Heart left ventricle (tissue), 16 donors: ENCODE measurements at regions not wholly inside any gene's neighbourhood (a gene's known extent, or its start where the extent isn't known, plus 50 kb on each side); places are given as distances from the start of the nearest gene placed in this dataset.

Experiments
- ATAC-seq, 4 donors: fragments of 200-7000 bp; cut with Tn5 transposase; one replicate each; pipeline ENCODE4 v1.9.1; 2020 to 2022; ENCODE audit warnings: moderate library complexity in 4 of 4, mild to moderate bottlenecking in 3 of 4, moderate number of reproducible peaks in 1 of 4
- DNase-seq, 5 donors: peaks; one replicate each; pipeline ENCODE4 v3.0.0-alpha.2; 2020
- H3K27ac ChIP-seq, 12 donors: fragments of 200-600 bp; sonication (generic) in 4 of 12; one replicate each; pipeline versions ENCODE4 v1.5.0 to v1.8.0; 2016 to 2022; ENCODE audit warnings: mild to moderate bottlenecking in 2 of 12
- H3K27me3 ChIP-seq, 9 donors: fragments of 200-600 bp; sonication (generic) in 2 of 9; one replicate each; pipeline versions ENCODE4 v1.5.1 to v1.8.0; 2016 to 2022; ENCODE audit warnings: mild to moderate bottlenecking in 3 of 9
- H3K36me3 ChIP-seq, 9 donors: fragments of 200-600 bp; sonication (generic) in 2 of 9; one replicate each; pipeline versions ENCODE4 v1.5.0 to v1.8.0; 2018 to 2022; ENCODE audit warnings: mild to moderate bottlenecking in 2 of 9
- H3K4me1 ChIP-seq, 12 donors: fragments of 200-600 bp; sonication (generic) in 4 of 12; one replicate each; pipeline versions ENCODE4 v1.5.0 to v1.8.0; 2016 to 2022; ENCODE audit warnings: mild to moderate bottlenecking in 3 of 12
- H3K4me3 ChIP-seq, 12 donors: fragments of 200-600 bp; sonication (generic) in 4 of 12; one replicate each; pipeline versions ENCODE4 v1.5.0 to v1.8.0; 2017 to 2022; ENCODE audit warnings: mild to moderate bottlenecking in 9 of 12, moderate library complexity in 4 of 12
- H3K9me3 ChIP-seq, 12 donors: fragments of 200-600 bp; sonication (generic) in 4 of 12; one replicate each; pipeline versions ENCODE4 v1.5.0 to v1.8.0; 2016 to 2022; ENCODE audit warnings: mild to moderate bottlenecking in 1 of 12
- POLR2A ChIP-seq, 2 donors: fragments of 450-650 bp; IDR thresholded peaks; one replicate each; pipeline ENCODE4 v1.6.1; 2017; ENCODE audit warnings: antibody characterized with exemption in 2 of 2, mild to moderate bottlenecking in 2 of 2, moderate library complexity in 2 of 2
- WGBS, 4 donors: extraction: QIAGEN DNeasy Blood & Tissue Kit in 2 of 4; methylation state at CpG; one replicate each; pipeline versions ENCODE4 v1.1.5 to v1.1.7; 2013 to 2018; 5-methylcytosine and 5-hydroxymethylcytosine counted together
- intact Hi-C, 10 donors: fragments of 100-400 bp; cut with DNase I; formaldehyde crosslinking; loops; one replicate each; pipeline versions ENCODE4 v1.11.1 to v1.14.2; 2022
- TF ChIP-seq, protein P1 (sequence below), 12 donors: fragments of 200-600 bp; sonication (generic) in 4 of 12; IDR thresholded peaks; one replicate each; pipeline versions ENCODE4 v1.5.0 to v1.8.0; 2018 to 2022; ENCODE audit warnings: antibody characterized with exemption in 12 of 12, mild to moderate bottlenecking in 5 of 12
- donor health status: ischemic (EF 13 %, LVEDD 7.1; RV severe dilation, severe dysfunction).
- donor health status: healthy with polysubstance abuse.
- donor health status: DM: no; HTN: yes; CAD: no.
- donor health status: DM: no; HTN: no; CAD: no.
- donor health status: ischemic (EF 25% LVEDD 6.9; RV normal size, moderate dysfunction).
- donor health status: ischemic (EF 25% LVEDD 5.7; RV mildly dilated, moderate dysfunction).
- donor health status: healthy.
- donor health status: DM: yes; HTN: yes; CAD: no.
- donor health status: ischemic (EF 35%, LVEDD 5.7; RV mildly dilated, moderate dysfunction).
- donor health status: nonischemic (EF 11% LVEDD 7.7; RV severe dilation, severe dysfunction).
- donor health status: DM: yes; HTN: yes; CAD: no.
- donor health status: PGD.
- donor health status: ischemic (EF 29% LVEDD 5.4; RV normal size, mild dysfunction).
- donor health status: nonischemic (EF 23%, LVEDD 6.1; RV moderate dilation, normal function).

DNA sequence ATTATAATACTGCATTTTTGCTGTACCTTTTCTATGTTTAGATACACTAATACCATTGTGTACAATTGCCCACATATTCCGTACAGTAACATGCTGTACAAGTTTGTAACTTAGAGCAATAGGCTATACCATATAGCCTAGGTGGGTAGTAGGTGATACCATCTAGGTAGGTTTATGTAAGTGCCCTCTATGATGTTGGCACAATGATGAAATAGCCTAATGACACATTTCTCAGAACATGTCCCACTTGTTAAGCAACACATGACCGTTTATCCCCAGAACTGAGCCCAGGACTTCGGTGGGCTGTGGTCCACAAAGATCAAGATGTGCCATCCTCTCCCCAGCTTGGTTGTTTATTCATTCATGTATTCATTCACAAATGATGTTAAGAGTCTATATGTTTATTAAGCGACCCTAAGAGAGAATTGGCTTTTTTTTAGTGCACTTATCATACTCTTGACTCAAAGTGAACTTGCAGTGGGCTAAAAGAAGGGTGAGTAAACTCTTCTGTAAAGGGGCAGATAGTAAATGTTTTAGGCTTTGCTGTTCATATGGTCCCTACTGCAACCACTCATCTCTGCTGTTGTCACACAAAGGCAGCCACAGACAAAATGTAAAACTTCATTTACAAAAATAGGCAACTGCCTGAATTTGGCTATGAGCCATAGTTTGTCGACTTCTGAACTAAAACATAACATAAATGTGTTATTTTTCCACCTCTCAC lies 110.8 kb downstream of the NDUFA12 start:
- Histone ChIP-seq H3K27ac (no peak overlapping the region), H3K4me3 (no peak overlapping the region), H3K4me1 (no peaks in the 10 kb centered on the region), H3K9me3 (no peaks in the 10 kb centered on the region), H3K27me3 (no peaks in the 10 kb centered on the region), H3K36me3 (no peaks in the 10 kb centered on the region)
- WGBS, 4 donors = 81 to 86% (median 84%) methylated on average over 5 of the region's 5 CpGs
- intact Hi-C loops = no loop called here
- TF ChIP-seq, protein P1, sequence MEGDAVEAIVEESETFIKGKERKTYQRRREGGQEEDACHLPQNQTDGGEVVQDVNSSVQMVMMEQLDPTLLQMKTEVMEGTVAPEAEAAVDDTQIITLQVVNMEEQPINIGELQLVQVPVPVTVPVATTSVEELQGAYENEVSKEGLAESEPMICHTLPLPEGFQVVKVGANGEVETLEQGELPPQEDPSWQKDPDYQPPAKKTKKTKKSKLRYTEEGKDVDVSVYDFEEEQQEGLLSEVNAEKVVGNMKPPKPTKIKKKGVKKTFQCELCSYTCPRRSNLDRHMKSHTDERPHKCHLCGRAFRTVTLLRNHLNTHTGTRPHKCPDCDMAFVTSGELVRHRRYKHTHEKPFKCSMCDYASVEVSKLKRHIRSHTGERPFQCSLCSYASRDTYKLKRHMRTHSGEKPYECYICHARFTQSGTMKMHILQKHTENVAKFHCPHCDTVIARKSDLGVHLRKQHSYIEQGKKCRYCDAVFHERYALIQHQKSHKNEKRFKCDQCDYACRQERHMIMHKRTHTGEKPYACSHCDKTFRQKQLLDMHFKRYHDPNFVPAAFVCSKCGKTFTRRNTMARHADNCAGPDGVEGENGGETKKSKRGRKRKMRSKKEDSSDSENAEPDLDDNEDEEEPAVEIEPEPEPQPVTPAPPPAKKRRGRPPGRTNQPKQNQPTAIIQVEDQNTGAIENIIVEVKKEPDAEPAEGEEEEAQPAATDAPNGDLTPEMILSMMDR (IDR thresholded peaks at IDR 0.05) = no peak
- no peak for TF ChIP-seq POLR2A (IDR thresholded peaks at IDR 0.05)
- DNase-seq = no peak
- no peak for ATAC-seq

DNA sequence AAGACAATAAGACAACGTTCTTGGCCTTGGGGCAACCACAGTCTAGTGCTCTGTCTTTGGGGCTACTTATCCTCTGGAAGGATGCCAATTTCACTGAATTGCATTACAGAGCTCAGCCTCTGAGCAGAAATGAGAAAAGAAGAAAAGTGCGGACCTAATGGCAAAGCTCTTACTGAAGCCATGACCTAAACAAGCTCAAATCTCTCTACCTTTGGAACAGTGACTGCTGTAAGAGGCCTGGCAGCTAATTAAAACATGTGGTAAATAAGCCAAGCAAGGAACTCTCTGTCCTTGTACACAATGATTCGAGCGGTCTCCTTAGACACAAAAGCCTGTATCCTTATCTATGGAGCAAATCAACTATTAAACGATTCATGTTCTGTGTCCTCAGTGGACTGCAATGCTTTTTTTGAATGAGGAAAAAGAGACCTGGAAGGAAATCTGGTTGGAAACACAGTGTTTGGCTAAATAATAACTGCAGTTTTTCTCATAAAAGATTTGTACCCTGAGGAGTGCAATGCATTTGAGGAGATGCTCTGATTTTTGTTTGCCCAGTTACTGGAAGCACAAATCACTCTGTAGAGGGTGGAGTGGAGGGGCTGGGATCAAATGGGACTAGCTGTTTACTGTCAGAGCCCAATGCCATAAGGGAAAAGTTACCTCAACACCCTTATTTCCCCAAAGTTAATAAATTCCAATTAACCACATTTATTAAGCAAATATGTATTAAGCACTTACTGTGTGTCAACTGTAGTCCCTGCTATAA lies 113.9 kb downstream of the NDUFA12 start:
- Histone ChIP-seq H3K36me3 (no peaks in the 10 kb centered on the region), H3K9me3 (no peaks in the 10 kb centered on the region), H3K4me3 (no peak overlapping the region), H3K4me1 (no peaks in the 10 kb centered on the region), H3K27me3 (no peaks in the 10 kb centered on the region), H3K27ac (peak overlapping the region in 2 of 12 donors; percentile 11 to 35)
- DNase-seq (no peak), ATAC-seq (peak in 2 of 4 donors; percentile 51 to 69)
- 52 to 70% (median 64%) methylated on average over 5 of the region's 5 CpGs for WGBS, 4 donors
- no peak for TF ChIP-seq POLR2A (IDR thresholded peaks at IDR 0.05)
- TF ChIP-seq, protein P1 (IDR thresholded peaks at IDR 0.05) = no peak
- intact Hi-C loops = no loop called here

DNA sequence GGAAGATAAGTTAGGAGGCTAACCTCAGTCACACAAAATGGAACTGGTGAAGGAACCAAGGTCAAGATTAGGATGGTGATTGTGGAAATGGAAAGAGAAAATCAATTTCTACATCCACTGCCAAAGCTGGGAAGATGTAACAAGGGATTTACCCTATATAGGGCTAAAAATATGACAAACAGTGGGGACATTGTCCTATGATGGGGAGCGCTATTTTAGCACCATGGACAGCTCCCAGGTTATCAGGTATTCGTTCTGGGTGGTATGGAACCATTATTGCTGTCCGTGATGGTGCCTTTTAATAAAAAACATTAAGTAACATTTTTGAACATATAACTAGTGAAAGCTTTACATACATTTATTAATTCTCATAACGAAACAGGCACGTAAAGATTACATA lies 124.0 kb downstream of the NDUFA12 start:
- Histone ChIP-seq H3K4me1 (peaks cover 0 to 6% (median 0%) of the 10 kb centered on the region in 12 donors), H3K27ac (no peak overlapping the region), H3K36me3 (no peaks in the 10 kb centered on the region), H3K4me3 (no peak overlapping the region), H3K9me3 (no peaks in the 10 kb centered on the region), H3K27me3 (peaks cover 0 to 37% (median 14%) of the 10 kb centered on the region in 9 donors)
- intact Hi-C loops = loop anchor here in 1 of 10 donors (10.0 kb wide), 1 partner anchor 335 kb away; no protein-coding TSS in a partner anchor
- ATAC-seq (no peak), DNase-seq (no peak)
- no peak for TF ChIP-seq POLR2A (IDR thresholded peaks at IDR 0.05)
- TF ChIP-seq, protein P1 (IDR thresholded peaks at IDR 0.05) = no peak
- WGBS, 4 donors = 40 to 54% (median 44%) methylated on average over 5 of the region's 5 CpGs

DNA sequence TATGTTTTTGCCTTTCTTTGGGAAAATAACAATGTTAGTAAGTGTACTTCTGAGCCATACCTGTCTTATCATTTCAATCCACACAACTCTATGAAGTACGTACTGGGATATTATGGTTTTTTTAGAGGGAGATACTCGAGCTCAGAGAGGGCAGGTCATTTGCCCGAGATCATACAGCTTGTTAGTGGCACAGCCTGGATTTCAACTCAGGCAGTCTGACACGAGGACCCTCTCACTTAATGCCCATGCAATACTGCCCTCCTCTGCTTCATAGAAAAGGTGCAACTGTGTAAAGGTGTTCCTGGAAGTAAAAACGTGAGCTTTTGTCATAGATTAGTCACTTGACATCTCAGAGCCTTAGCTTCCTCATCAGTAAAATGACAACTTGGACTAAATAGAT lies 128.0 kb downstream of the NDUFA12 start:
- H3K27me3 ChIP-seq = peaks cover 13 to 76% (median 37%) of the 10 kb centered on the region in 9 donors
- peaks cover 0 to 26% (median 5%) of the 10 kb centered on the region in 12 donors for H3K4me1 ChIP-seq
- intact Hi-C loops = loop anchor here in 1 of 10 donors (10.0 kb wide), 1 partner anchor 331 kb away; no protein-coding TSS in a partner anchor
- WGBS, 4 donors = 36 to 40% (median 37%) methylated on average over 5 of the region's 5 CpGs
- no peak for ATAC-seq
- TF ChIP-seq, protein P1 (IDR thresholded peaks at IDR 0.05) = peak in 3 of 12 donors; percentile 8 to 31 (median 15)
- TF ChIP-seq POLR2A (IDR thresholded peaks at IDR 0.05) = no peak
- no peak overlapping the region for H3K27ac ChIP-seq
- no peak overlapping the region for H3K4me3 ChIP-seq
- H3K36me3 ChIP-seq = no peaks in the 10 kb centered on the region
- no peaks in the 10 kb centered on the region for H3K9me3 ChIP-seq
- no peak for DNase-seq
